MCF 10A (cell line): ENCODE measurements at regions not wholly inside any gene's neighbourhood (a gene's known extent, or its start where the extent isn't known, plus 50 kb on each side); places are given as distances from the start of the nearest gene placed in this dataset.

Experiments used
- BruUV-seq: library from RNA; stranded (reverse); fragments of 400-500 nt; replicated peaks from 2 replicates; lab custom pipeline; 2021; lab: Mats Ljungman, UMichigan
- CTCF ChIA-PET: fragments of 300-600 bp; sonication (Branson Sonifier 250); formaldehyde crosslinking; extraction: SDS; loops from one replicate; lab custom pipeline; 2021; ENCODE audit warnings: antibody characterized with exemption, inconsistent platforms; lab: Yijun Ruan, JAX
- POLR2A ChIA-PET: fragments of 300-600, 350-650 bp; sonication (Branson Sonifier 250); formaldehyde crosslinking; extraction: SDS; loops from one replicate; lab custom pipeline; 2020; ENCODE audit warnings: antibody characterized with exemption, inconsistent platforms; lab: Yijun Ruan, JAX
- DNase-seq: peaks from one replicate; pipeline ENCODE4 v3.0.0-alpha.2; 2018; ENCODE audit not compliant: unreplicated experiment
- H3K27ac Mint-ChIP-seq: one replicate; pipeline ENCODE4 v1.8.0; 2022; ENCODE audit warnings: mild to moderate bottlenecking, low read depth, mixed read lengths; ENCODE audit not compliant: unreplicated experiment
- H3K27me3 Mint-ChIP-seq: one replicate; pipeline ENCODE4 v1.8.0; 2022; ENCODE audit warnings: mixed read lengths; ENCODE audit not compliant: insufficient read depth, unreplicated experiment
- H3K36me3 Mint-ChIP-seq: one replicate; pipeline ENCODE4 v1.8.0; 2022; ENCODE audit warnings: mild to moderate bottlenecking, moderate library complexity, mixed read lengths; ENCODE audit not compliant: insufficient read depth, unreplicated experiment
- H3K4me1 Mint-ChIP-seq: one replicate; pipeline ENCODE4 v1.8.0; 2022; ENCODE audit warnings: mixed read lengths; ENCODE audit not compliant: insufficient read depth, unreplicated experiment
- H3K4me3 Mint-ChIP-seq: one replicate; pipeline ENCODE4 v1.8.0; 2022; ENCODE audit warnings: mild to moderate bottlenecking, moderate library complexity, mixed read lengths; ENCODE audit not compliant: unreplicated experiment
- H3K9me3 Mint-ChIP-seq: one replicate; pipeline ENCODE4 v1.8.0; 2022; ENCODE audit warnings: mixed read lengths; ENCODE audit not compliant: unreplicated experiment
- CTCF ChIP-seq: fragments of 200-600 bp; IDR thresholded peaks from one replicate; pipeline ENCODE4 v1.8.0; 2022; ENCODE audit warnings: antibody characterized with exemption, mild to moderate bottlenecking; ENCODE audit not compliant: unreplicated experiment
- intact Hi-C: fragments of 100-400 bp; cut with micrococcal nuclease; formaldehyde crosslinking; loops from 2 replicates; pipeline ENCODE4 v1.14.1; 2022

GRCh38 chr7:20561466-20561865 lies 54.0 kb upstream of the ABCB5 start:
- intact Hi-C loops: no loop called here
- H3K4me3 Mint-ChIP-seq: no peak overlapping the region
- no peaks in the 10 kb centered on the region for H3K36me3 Mint-ChIP-seq
- TF ChIP-seq CTCF: no peak
- H3K27ac Mint-ChIP-seq: no peak overlapping the region
- CTCF ChIA-PET: no interaction called here
- POLR2A ChIA-PET: interaction anchor here (0.6 kb wide), 1 partner anchor 81 kb away, joined by 3 read pairs; no protein-coding TSS in a partner anchor
- peaks cover 6% of the 10 kb centered on the region for H3K4me1 Mint-ChIP-seq
- no peaks in the 10 kb centered on the region for H3K27me3 Mint-ChIP-seq
- no TSS peak for BruUV-seq
- H3K9me3 Mint-ChIP-seq: no peaks in the 10 kb centered on the region
- DNase-seq: no peak

GRCh38 chr7:20561908-20562307 lies 53.6 kb upstream of the ABCB5 start:
- ChIA-PET CTCF (no interaction called here), POLR2A (no interaction called here)
- Mint-ChIP-seq H3K9me3 (peaks cover 2% of the 10 kb centered on the region), H3K4me1 (peaks cover 6% of the 10 kb centered on the region), H3K4me3 (no peak overlapping the region), H3K36me3 (no peaks in the 10 kb centered on the region), H3K27ac (no peak overlapping the region), H3K27me3 (no peaks in the 10 kb centered on the region)
- intact Hi-C loops: no loop called here
- BruUV-seq: no TSS peak
- no peak for TF ChIP-seq CTCF
- DNase-seq: no peak

GRCh38 chr7:20562461-20562860 lies 53.0 kb upstream of the ABCB5 start:
- no peak overlapping the region for H3K4me3 Mint-ChIP-seq
- intact Hi-C loops: no loop called here

More at GRCh38 chr7:20562461-20562860, 53.0 kb upstream of the ABCB5 start:
- ChIA-PET POLR2A (no interaction called here), CTCF (no interaction called here)
- Mint-ChIP-seq H3K27me3 (no peaks in the 10 kb centered on the region), H3K4me1 (peaks cover 6% of the 10 kb centered on the region), H3K9me3 (peaks cover 8% of the 10 kb centered on the region), H3K36me3 (no peaks in the 10 kb centered on the region), H3K27ac (no peak overlapping the region)
- DNase-seq: no peak
- BruUV-seq: no TSS peak
- no peak for TF ChIP-seq CTCF
